CD4-positive, alpha-beta T cell treated with Interleukin-1 beta for 1 hour (primary cell): ENCODE measurements at regions not wholly inside any gene's neighbourhood (a gene's known extent, or its start where the extent isn't known, plus 50 kb on each side); places are given as distances from the start of the nearest gene placed in this dataset.
"Not testable (repeated sequence)": the region's sequence is repeated elsewhere in the genome, so short reads cannot be mapped to it uniquely, and the experiment has no call there.

Experiments
- DNase-seq, 2 donors: peaks; one replicate each; pipeline ENCODE4 v3.0.0-alpha.2; 2020 to 2022

GRCh38 chr12:123061441-123062205 is 81.1 kb downstream of the ARL6IP4 start:
- DNase-seq, result no peak

GRCh38 chr12:123059500-123059899 is 79.0 kb downstream of the ARL6IP4 start:
- DNase-seq, result no peak

- no peak for DNase-seq
Observed at GRCh38 chr12:123058980-123059379, 78.5 kb downstream of the ARL6IP4 start.

- DNase-seq, result no peak
Observed at GRCh38 chr12:123058481-123058880, 78.0 kb downstream of the ARL6IP4 start.

GRCh38 chr12:123057513-123058265 is 77.2 kb downstream of the ARL6IP4 start:
- no peak for DNase-seq

GRCh38 chr12:123056709-123057108 is 76.2 kb downstream of the ARL6IP4 start:
- DNase-seq, result no peak

GRCh38 chr12:123056053-123056452 is 75.6 kb downstream of the ARL6IP4 start:
- no peak for DNase-seq

- no peak for DNase-seq
Observed at GRCh38 chr12:123055281-123055766, 74.8 kb downstream of the ARL6IP4 start.

- no peak for DNase-seq
Observed at GRCh38 chr12:123054371-123054770, 73.9 kb downstream of the ARL6IP4 start.

- DNase-seq, result no peak
Observed at GRCh38 chr12:123051556-123051955, 71.1 kb downstream of the ARL6IP4 start.

GRCh38 chr12:123050913-123051312 is 70.4 kb downstream of the ARL6IP4 start:
- no peak for DNase-seq

GRCh38 chr12:123050331-123050831 is 69.9 kb downstream of the ARL6IP4 start:
- no peak for DNase-seq

GRCh38 chr12:123049398-123050240 is 69.1 kb downstream of the ARL6IP4 start:
- DNase-seq, result no peak

GRCh38 chr12:123047892-123048291 is 67.4 kb downstream of the ARL6IP4 start:
- DNase-seq, result not testable (repeated sequence)

GRCh38 chr12:123047289-123047688 is 66.8 kb downstream of the ARL6IP4 start:
- no peak for DNase-seq

- DNase-seq, result no peak
Observed at GRCh38 chr12:123046431-123046830, 66.0 kb downstream of the ARL6IP4 start.

GRCh38 chr12:123045678-123046077 is 65.2 kb downstream of the ARL6IP4 start:
- no peak for DNase-seq

- DNase-seq, result no peak
Observed at GRCh38 chr12:123044351-123044750, 63.9 kb downstream of the ARL6IP4 start.

- peak; percentile 66 to 75 for DNase-seq
Observed at GRCh38 chr12:123043536-123044001, 63.1 kb downstream of the ARL6IP4 start.

- no peak for DNase-seq
Observed at GRCh38 chr12:123042833-123043232, 62.4 kb downstream of the ARL6IP4 start.

GRCh38 chr12:123041811-123042655 is 61.6 kb downstream of the ARL6IP4 start:
- DNase-seq, result no peak

GRCh38 chr12:123041042-123041531 is 60.6 kb downstream of the ARL6IP4 start:
- no peak for DNase-seq
